Liver (tissue), 8 donors: ENCODE measurements at regions not wholly inside any gene's neighbourhood (a gene's known extent, or its start where the extent isn't known, plus 50 kb on each side); places are given as distances from the start of the nearest gene placed in this dataset.

ENCODE experiments used
- DNase-seq: peaks from one replicate; pipeline ENCODE4 v3.0.0-alpha.2; 2017; ENCODE audit warnings: low spot score
- H3K27ac ChIP-seq, 2 donors: one replicate each; pipeline ENCODE4 v1.7.0; 2013; ENCODE audit warnings: inconsistent platforms in 2 of 2, low read length in 2 of 2, control low read depth in 1 of 2, low read depth in 1 of 2, mild to moderate bottlenecking in 1 of 2
- H3K27me3 ChIP-seq, 4 donors: one replicate each; pipeline versions ENCODE4 v1.6.1 to v1.7.0; 2013; ENCODE audit warnings: low read length in 3 of 4, inconsistent platforms in 1 of 4, mild to moderate bottlenecking in 1 of 4, moderate library complexity in 1 of 4; ENCODE audit not compliant: control insufficient read depth in 4 of 4, insufficient read depth in 4 of 4
- H3K36me3 ChIP-seq, 4 donors: one replicate each; pipeline versions ENCODE4 v1.6.1 to v1.7.0; 2013; ENCODE audit warnings: low read length in 3 of 4, mild to moderate bottlenecking in 3 of 4, low read depth in 1 of 4, moderate library complexity in 1 of 4; ENCODE audit not compliant: control insufficient read depth in 4 of 4, insufficient read depth in 3 of 4
- H3K4me1 ChIP-seq, 4 donors: one replicate each; pipeline versions ENCODE4 v1.6.1 to v1.7.0; 2013; ENCODE audit warnings: low read length in 3 of 4, mild to moderate bottlenecking in 3 of 4, moderate library complexity in 1 of 4; ENCODE audit not compliant: control insufficient read depth in 4 of 4, insufficient read depth in 4 of 4
- H3K4me3 ChIP-seq, 3 donors: one replicate each; pipeline versions ENCODE4 v1.6.1 to v1.7.0; 2013; ENCODE audit warnings: low read length in 3 of 3, control low read depth in 1 of 3, low read depth in 1 of 3, mild to moderate bottlenecking in 1 of 3
- H3K9ac ChIP-seq, 2 donors: one replicate each; pipeline ENCODE4 v1.7.0; 2013; ENCODE audit warnings: low read length in 2 of 2, mild to moderate bottlenecking in 2 of 2, moderate library complexity in 2 of 2, control low read depth in 1 of 2, low read depth in 1 of 2
- H3K9me3 ChIP-seq, 4 donors: one replicate each; pipeline versions ENCODE4 v1.6.1 to v1.7.0; 2013; ENCODE audit warnings: low read length in 3 of 4; ENCODE audit not compliant: control insufficient read depth in 4 of 4
- ATF3 ChIP-seq: IDR thresholded peaks from 2 replicates; pipeline ENCODE4 v1.6.1; 2016; ENCODE audit warnings: antibody characterized with exemption
- EGR1 ChIP-seq, 2 donors: IDR thresholded peaks; 2 replicates each; pipeline ENCODE4 v1.6.1; 2016 to 2018; ENCODE audit warnings: antibody characterized with exemption in 2 of 2, low read depth in 2 of 2
- FOXA1 ChIP-seq: IDR thresholded peaks from 2 replicates; pipeline ENCODE4 v1.6.1; 2016; ENCODE audit warnings: antibody characterized with exemption
- FOXA2 ChIP-seq: IDR thresholded peaks from 2 replicates; pipeline ENCODE4 v1.6.1; 2016; ENCODE audit warnings: antibody characterized with exemption
- GABPA ChIP-seq, 2 donors: IDR thresholded peaks in 1 of 2; conservative IDR thresholded peaks in 1 of 2; 2 replicates each; pipeline ENCODE4 v1.6.1; 2016; ENCODE audit warnings: antibody characterized with exemption in 2 of 2, mild to moderate bottlenecking in 1 of 2, moderate library complexity in 1 of 2
- HNF4A ChIP-seq, 2 donors: conservative IDR thresholded peaks; 2 replicates each; pipeline ENCODE4 v1.6.1; 2016; ENCODE audit warnings: antibody characterized with exemption in 2 of 2, mild to moderate bottlenecking in 2 of 2
- HNF4G ChIP-seq: IDR thresholded peaks from 2 replicates; pipeline ENCODE4 v1.6.1; 2016; ENCODE audit warnings: antibody characterized with exemption
- JUND ChIP-seq, 2 donors: IDR thresholded peaks; 2 replicates each; pipeline ENCODE4 v1.6.1; 2016; ENCODE audit warnings: antibody characterized with exemption in 2 of 2
- MAX ChIP-seq: IDR thresholded peaks from 2 replicates; pipeline ENCODE4 v1.6.1; 2016; ENCODE audit warnings: antibody characterized with exemption
- NR2F2 ChIP-seq: IDR thresholded peaks from 2 replicates; pipeline ENCODE4 v1.6.1; 2016; ENCODE audit warnings: antibody characterized with exemption
- RAD21 ChIP-seq, 2 donors: IDR thresholded peaks; 2 replicates each; pipeline ENCODE4 v1.6.1; 2016; ENCODE audit warnings: antibody characterized with exemption in 2 of 2, mild to moderate bottlenecking in 2 of 2
- RXRA ChIP-seq, 2 donors: IDR thresholded peaks; 2 replicates each; pipeline ENCODE4 v1.6.1; 2017 to 2018; ENCODE audit warnings: antibody characterized with exemption in 2 of 2, mild to moderate bottlenecking in 1 of 2
- SP1 ChIP-seq: IDR thresholded peaks from 2 replicates; pipeline ENCODE4 v1.6.1; 2018; ENCODE audit warnings: antibody characterized with exemption, mild to moderate bottlenecking
- TAF1 ChIP-seq: conservative IDR thresholded peaks from 2 replicates; pipeline ENCODE4 v1.6.1; 2016; ENCODE audit warnings: antibody characterized with exemption, mild to moderate bottlenecking
- YY1 ChIP-seq: IDR thresholded peaks from 2 replicates; pipeline ENCODE4 v1.6.1; 2016; ENCODE audit warnings: antibody characterized with exemption, mild to moderate bottlenecking
- ZBTB33 ChIP-seq: IDR thresholded peaks from 2 replicates; pipeline ENCODE4 v1.6.1; 2016; ENCODE audit warnings: antibody characterized with exemption
- WGBS: extraction: QIAGEN DNeasy Blood & Tissue Kit; methylation state at CpG from one replicate; pipeline ENCODE4 v1.1.7; 2013; 5-methylcytosine and 5-hydroxymethylcytosine counted together
- TF ChIP-seq, protein P1 (sequence below): IDR thresholded peaks from 2 replicates; pipeline ENCODE4 v1.6.1; 2016; ENCODE audit warnings: antibody characterized with exemption, mild to moderate bottlenecking
- TF ChIP-seq, protein P2 (sequence below): fragments of 150-350 bp; IDR thresholded peaks from 2 replicates; pipeline ENCODE4 v1.5.1; 2017; ENCODE audit warnings: improper control_type of control experiment, low read depth, low read length; ENCODE audit not compliant: missing input control
- donor health status: healthy.
- donor health status: healthy.
- donor health status: healthy.
- donor health status: healthy.
- donor health status: healthy.

GRCh38 chr2:17276220-17276619, 242.0 kb downstream of the RAD51AP2 start:
- Histone ChIP-seq H3K9ac (no peak overlapping the region), H3K9me3 (peaks cover 0 to 2% (median under 1%) of the 10 kb centered on the region in 4 donors), H3K4me1 (no peaks in the 10 kb centered on the region), H3K36me3 (no peaks in the 10 kb centered on the region), H3K27me3 (no peaks in the 10 kb centered on the region), H3K27ac (no peak overlapping the region), H3K4me3 (no peak overlapping the region)
- TF ChIP-seq HNF4A (conservative IDR thresholded peaks at IDR 0.05) (no peak), NR2F2 (no peak), ATF3 (no peak), HNF4G (no peak), MAX (no peak), FOXA2 (no peak), FOXA1 (no peak)
- TF ChIP-seq, protein P1, sequence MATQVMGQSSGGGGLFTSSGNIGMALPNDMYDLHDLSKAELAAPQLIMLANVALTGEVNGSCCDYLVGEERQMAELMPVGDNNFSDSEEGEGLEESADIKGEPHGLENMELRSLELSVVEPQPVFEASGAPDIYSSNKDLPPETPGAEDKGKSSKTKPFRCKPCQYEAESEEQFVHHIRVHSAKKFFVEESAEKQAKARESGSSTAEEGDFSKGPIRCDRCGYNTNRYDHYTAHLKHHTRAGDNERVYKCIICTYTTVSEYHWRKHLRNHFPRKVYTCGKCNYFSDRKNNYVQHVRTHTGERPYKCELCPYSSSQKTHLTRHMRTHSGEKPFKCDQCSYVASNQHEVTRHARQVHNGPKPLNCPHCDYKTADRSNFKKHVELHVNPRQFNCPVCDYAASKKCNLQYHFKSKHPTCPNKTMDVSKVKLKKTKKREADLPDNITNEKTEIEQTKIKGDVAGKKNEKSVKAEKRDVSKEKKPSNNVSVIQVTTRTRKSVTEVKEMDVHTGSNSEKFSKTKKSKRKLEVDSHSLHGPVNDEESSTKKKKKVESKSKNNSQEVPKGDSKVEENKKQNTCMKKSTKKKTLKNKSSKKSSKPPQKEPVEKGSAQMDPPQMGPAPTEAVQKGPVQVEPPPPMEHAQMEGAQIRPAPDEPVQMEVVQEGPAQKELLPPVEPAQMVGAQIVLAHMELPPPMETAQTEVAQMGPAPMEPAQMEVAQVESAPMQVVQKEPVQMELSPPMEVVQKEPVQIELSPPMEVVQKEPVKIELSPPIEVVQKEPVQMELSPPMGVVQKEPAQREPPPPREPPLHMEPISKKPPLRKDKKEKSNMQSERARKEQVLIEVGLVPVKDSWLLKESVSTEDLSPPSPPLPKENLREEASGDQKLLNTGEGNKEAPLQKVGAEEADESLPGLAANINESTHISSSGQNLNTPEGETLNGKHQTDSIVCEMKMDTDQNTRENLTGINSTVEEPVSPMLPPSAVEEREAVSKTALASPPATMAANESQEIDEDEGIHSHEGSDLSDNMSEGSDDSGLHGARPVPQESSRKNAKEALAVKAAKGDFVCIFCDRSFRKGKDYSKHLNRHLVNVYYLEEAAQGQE, result no peak
- WGBS, result 84% methylated on average over 1 of the region's 1 CpG
- no peak for DNase-seq

DNA sequence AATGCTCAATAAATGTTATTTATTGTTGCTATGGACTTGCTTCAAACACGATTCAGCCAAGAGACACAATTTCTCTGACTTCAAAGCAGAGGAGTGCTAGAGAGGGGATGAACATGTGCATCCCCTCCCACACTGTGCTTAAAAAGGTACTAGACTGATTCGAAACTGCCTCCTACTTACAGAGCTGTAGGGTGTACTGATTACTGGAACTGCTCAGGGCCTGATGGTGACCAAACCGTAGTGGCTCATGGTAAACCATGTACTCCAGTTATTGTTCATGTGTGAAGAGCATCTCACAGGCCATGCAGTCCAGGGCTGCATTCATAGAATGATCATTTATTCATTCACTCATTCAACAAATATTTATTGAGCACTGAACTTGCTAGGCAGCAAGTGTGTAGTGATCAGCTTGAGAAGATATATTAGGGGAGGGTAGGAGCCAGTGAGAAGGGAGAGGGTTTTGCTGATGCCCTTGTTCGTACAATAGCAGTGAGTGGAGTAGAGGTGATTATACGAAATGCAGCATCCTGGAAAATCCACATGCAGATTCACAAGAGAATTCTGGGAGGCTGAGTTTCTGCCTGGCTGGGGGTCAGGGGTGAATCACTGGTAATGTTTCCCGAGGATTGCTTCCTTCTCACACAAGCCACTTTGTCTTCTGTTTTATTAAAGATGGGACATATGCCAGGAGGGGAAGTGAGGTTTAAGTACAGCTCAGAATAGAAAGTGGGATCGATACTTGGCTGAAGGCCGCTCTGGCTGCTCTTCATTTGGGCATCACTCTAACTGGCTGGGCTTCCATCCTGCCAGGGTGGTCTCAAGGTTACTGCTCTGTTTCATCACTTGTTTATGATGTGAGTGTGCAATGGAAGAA, 245.4 kb downstream of the RAD51AP2 start:
- DNase-seq, result no peak
- Histone ChIP-seq H3K36me3 (no peaks in the 10 kb centered on the region), H3K4me1 (no peaks in the 10 kb centered on the region), H3K9ac (no peak overlapping the region), H3K9me3 (peaks cover 0 to 2% (median under 1%) of the 10 kb centered on the region in 4 donors), H3K27ac (no peak overlapping the region), H3K4me3 (no peak overlapping the region), H3K27me3 (no peaks in the 10 kb centered on the region)
- TF ChIP-seq, protein P1, result no peak
- no peak for TF ChIP-seq HNF4A (conservative IDR thresholded peaks at IDR 0.05)
- TF ChIP-seq ZBTB33, result no peak
- TF ChIP-seq MAX, result no peak
- TF ChIP-seq, protein P2, sequence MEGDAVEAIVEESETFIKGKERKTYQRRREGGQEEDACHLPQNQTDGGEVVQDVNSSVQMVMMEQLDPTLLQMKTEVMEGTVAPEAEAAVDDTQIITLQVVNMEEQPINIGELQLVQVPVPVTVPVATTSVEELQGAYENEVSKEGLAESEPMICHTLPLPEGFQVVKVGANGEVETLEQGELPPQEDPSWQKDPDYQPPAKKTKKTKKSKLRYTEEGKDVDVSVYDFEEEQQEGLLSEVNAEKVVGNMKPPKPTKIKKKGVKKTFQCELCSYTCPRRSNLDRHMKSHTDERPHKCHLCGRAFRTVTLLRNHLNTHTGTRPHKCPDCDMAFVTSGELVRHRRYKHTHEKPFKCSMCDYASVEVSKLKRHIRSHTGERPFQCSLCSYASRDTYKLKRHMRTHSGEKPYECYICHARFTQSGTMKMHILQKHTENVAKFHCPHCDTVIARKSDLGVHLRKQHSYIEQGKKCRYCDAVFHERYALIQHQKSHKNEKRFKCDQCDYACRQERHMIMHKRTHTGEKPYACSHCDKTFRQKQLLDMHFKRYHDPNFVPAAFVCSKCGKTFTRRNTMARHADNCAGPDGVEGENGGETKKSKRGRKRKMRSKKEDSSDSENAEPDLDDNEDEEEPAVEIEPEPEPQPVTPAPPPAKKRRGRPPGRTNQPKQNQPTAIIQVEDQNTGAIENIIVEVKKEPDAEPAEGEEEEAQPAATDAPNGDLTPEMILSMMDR, result no peak
- no peak for TF ChIP-seq RAD21 (IDR thresholded peaks at IDR 0.05)
- TF ChIP-seq ATF3, result no peak
- TF ChIP-seq FOXA2, result no peak
- TF ChIP-seq SP1, result no peak
- no peak for TF ChIP-seq TAF1
- TF ChIP-seq GABPA (IDR thresholded peaks at IDR 0.05 in 1 of 2, conservative IDR thresholded peaks at IDR 0.05 in 1 of 2), result no peak
- TF ChIP-seq NR2F2, result no peak
- no peak for TF ChIP-seq JUND (IDR thresholded peaks at IDR 0.05)
- no peak for TF ChIP-seq HNF4G
- no peak for TF ChIP-seq EGR1 (IDR thresholded peaks at IDR 0.05; ENCODE audit: low read depth in 2 of 2)
- no peak for TF ChIP-seq FOXA1
- TF ChIP-seq RXRA (IDR thresholded peaks at IDR 0.05), result no peak
- no peak for TF ChIP-seq YY1
- WGBS, result 72% methylated on average over 8 of the region's 8 CpGs
